ENCODE measurements at regions not wholly inside any gene's neighbourhood (a gene's known extent, or its start where the extent isn't known, plus 50 kb on each side); places are given as distances from the start of the nearest gene placed in this dataset.

GRCh38 chr2:71892423-71892730 is 255.3 kb downstream of the CYP26B1 start:
- DNase-seq, result no peak
- Histone ChIP-seq H2BK5ac (ENCODE audit: low read depth, low read length, poor library complexity) (no peak overlapping the region), H3K18ac (ENCODE audit: low read length) (no peak overlapping the region), H4K91ac (ENCODE audit: low read depth, low read length) (no peak overlapping the region), H3K4ac (ENCODE audit: low read depth, low read length) (no peak overlapping the region), H3K4me3 (ENCODE audit: low read depth, low read length) (no peak overlapping the region), H3K14ac (ENCODE audit: low read length) (no peak overlapping the region), H3K36me3 (ENCODE audit: control insufficient read depth in 1 of 2, insufficient read depth in 2 of 2, low read length in 2 of 2) (no peaks in the 10 kb centered on the region), H3K9me3 (ENCODE audit: insufficient read depth, low read depth, low read length) (no peaks in the 10 kb centered on the region), H4K8ac (ENCODE audit: low read depth, low read length) (no peak overlapping the region), H3K79me1 (ENCODE audit: low read length) (no peaks in the 10 kb centered on the region), H3K27me3 (ENCODE audit: insufficient read depth, low read length) (no peaks in the 10 kb centered on the region), H3K4me2 (ENCODE audit: low read length) (no peak overlapping the region), H2AK5ac (ENCODE audit: low read length) (no peak overlapping the region), H3K27ac (ENCODE audit: low read depth, low read length) (no peak overlapping the region), H3K79me2 (ENCODE audit: control insufficient read depth, insufficient read depth, low read length, poor library complexity) (no peaks in the 10 kb centered on the region), H2BK12ac (ENCODE audit: low read length) (no peak overlapping the region), H3K23ac (ENCODE audit: low read length) (no peak overlapping the region), H4K12ac (ENCODE audit: low read depth, low read length) (no peak overlapping the region), H2BK120ac (ENCODE audit: insufficient read depth, low read length, poor library complexity) (no peak overlapping the region), H2AFZ (ENCODE audit: insufficient read depth, low read length, poor library complexity) (no peak overlapping the region), H3K9ac (ENCODE audit: low read length) (no peak overlapping the region), H3K4me1 (ENCODE audit: control insufficient read depth in 1 of 2, insufficient read depth in 2 of 2, low read length in 2 of 2) (peaks cover 7 to 10% of the 10 kb centered on the region in 2 experiments)
- WGBS (ENCODE audit: extremely low coverage, insufficient coverage, insufficient read length), result no CpG with 5 or more reads among the region's 2 CpGs

GRCh38 chr2:71891719-71892422 is 255.8 kb downstream of the CYP26B1 start:
- Histone ChIP-seq H2BK5ac (ENCODE audit: low read depth, low read length, poor library complexity) (no peak overlapping the region), H3K14ac (ENCODE audit: low read length) (no peak overlapping the region), H3K36me3 (ENCODE audit: control insufficient read depth in 1 of 2, insufficient read depth in 2 of 2, low read length in 2 of 2) (no peaks in the 10 kb centered on the region), H3K27me3 (ENCODE audit: insufficient read depth, low read length) (no peaks in the 10 kb centered on the region), H3K4me2 (ENCODE audit: low read length) (no peak overlapping the region), H3K4ac (ENCODE audit: low read depth, low read length) (no peak overlapping the region), H4K91ac (ENCODE audit: low read depth, low read length) (no peak overlapping the region), H2BK12ac (ENCODE audit: low read length) (no peak overlapping the region), H3K18ac (ENCODE audit: low read length) (no peak overlapping the region), H2AK5ac (ENCODE audit: low read length) (no peak overlapping the region), H3K79me1 (ENCODE audit: low read length) (no peaks in the 10 kb centered on the region), H3K9ac (ENCODE audit: low read length) (no peak overlapping the region), H3K4me1 (ENCODE audit: control insufficient read depth in 1 of 2, insufficient read depth in 2 of 2, low read length in 2 of 2) (peaks cover 7 to 10% of the 10 kb centered on the region in 2 experiments), H3K27ac (ENCODE audit: low read depth, low read length) (no peak overlapping the region), H2BK120ac (ENCODE audit: insufficient read depth, low read length, poor library complexity) (no peak overlapping the region), H3K79me2 (ENCODE audit: control insufficient read depth, insufficient read depth, low read length, poor library complexity) (no peaks in the 10 kb centered on the region), H2AFZ (ENCODE audit: insufficient read depth, low read length, poor library complexity) (no peak overlapping the region), H4K12ac (ENCODE audit: low read depth, low read length) (no peak overlapping the region), H4K8ac (ENCODE audit: low read depth, low read length) (no peak overlapping the region), H3K4me3 (ENCODE audit: low read depth, low read length) (no peak overlapping the region), H3K9me3 (ENCODE audit: insufficient read depth, low read depth, low read length) (no peaks in the 10 kb centered on the region), H3K23ac (ENCODE audit: low read length) (no peak overlapping the region)
- DNase-seq, result no peak
- no CpG with 5 or more reads among the region's 6 CpGs for WGBS (ENCODE audit: extremely low coverage, insufficient coverage, insufficient read length)

- no peak for DNase-seq
- Histone ChIP-seq H4K8ac (ENCODE audit: low read depth, low read length) (no peak overlapping the region), H4K12ac (ENCODE audit: low read depth, low read length) (no peak overlapping the region)
These were observed 256.5 kb downstream of the CYP26B1 start for GRCh38 chr2:71891155-71891554.

GRCh38 chr2:71889759-71890684 is 257.6 kb downstream of the CYP26B1 start:
- no peak for DNase-seq
- Histone ChIP-seq H3K36me3 (ENCODE audit: control insufficient read depth in 1 of 2, insufficient read depth in 2 of 2, low read length in 2 of 2) (no peaks in the 10 kb centered on the region), H3K18ac (ENCODE audit: low read length) (no peak overlapping the region), H3K4me1 (ENCODE audit: control insufficient read depth in 1 of 2, insufficient read depth in 2 of 2, low read length in 2 of 2) (peaks cover 3 to 7% of the 10 kb centered on the region in 2 experiments), H3K4me2 (ENCODE audit: low read length) (no peak overlapping the region), H4K8ac (ENCODE audit: low read depth, low read length) (no peak overlapping the region), H2AFZ (ENCODE audit: insufficient read depth, low read length, poor library complexity) (no peak overlapping the region), H2BK5ac (ENCODE audit: low read depth, low read length, poor library complexity) (no peak overlapping the region), H3K23ac (ENCODE audit: low read length) (no peak overlapping the region), H3K27ac (ENCODE audit: low read depth, low read length) (no peak overlapping the region), H2BK12ac (ENCODE audit: low read length) (no peak overlapping the region), H2AK5ac (ENCODE audit: low read length) (no peak overlapping the region), H4K12ac (ENCODE audit: low read depth, low read length) (no peak overlapping the region), H2BK120ac (ENCODE audit: insufficient read depth, low read length, poor library complexity) (no peak overlapping the region), H3K9ac (ENCODE audit: low read length) (no peak overlapping the region), H3K79me1 (ENCODE audit: low read length) (no peaks in the 10 kb centered on the region), H3K4me3 (ENCODE audit: low read depth, low read length) (no peak overlapping the region), H4K91ac (ENCODE audit: low read depth, low read length) (no peak overlapping the region), H3K14ac (ENCODE audit: low read length) (no peak overlapping the region), H3K9me3 (ENCODE audit: insufficient read depth, low read depth, low read length) (no peaks in the 10 kb centered on the region), H3K4ac (ENCODE audit: low read depth, low read length) (no peak overlapping the region), H3K27me3 (ENCODE audit: insufficient read depth, low read length) (no peaks in the 10 kb centered on the region), H3K79me2 (ENCODE audit: control insufficient read depth, insufficient read depth, low read length, poor library complexity) (no peaks in the 10 kb centered on the region)
- no CpG with 5 or more reads among the region's 5 CpGs for WGBS (ENCODE audit: extremely low coverage, insufficient coverage, insufficient read length)

More at GRCh38 chr2:71891155-71891554, 256.5 kb downstream of the CYP26B1 start:
- Histone ChIP-seq H3K23ac (ENCODE audit: low read length) (no peak overlapping the region), H3K4me3 (ENCODE audit: low read depth, low read length) (no peak overlapping the region), H3K4ac (ENCODE audit: low read depth, low read length) (no peak overlapping the region), H3K9me3 (ENCODE audit: insufficient read depth, low read depth, low read length) (no peaks in the 10 kb centered on the region), H2BK12ac (ENCODE audit: low read length) (no peak overlapping the region), H2BK120ac (ENCODE audit: insufficient read depth, low read length, poor library complexity) (no peak overlapping the region), H3K9ac (ENCODE audit: low read length) (no peak overlapping the region), H2AK5ac (ENCODE audit: low read length) (no peak overlapping the region), H3K79me2 (ENCODE audit: control insufficient read depth, insufficient read depth, low read length, poor library complexity) (no peaks in the 10 kb centered on the region), H3K27me3 (ENCODE audit: insufficient read depth, low read length) (no peaks in the 10 kb centered on the region), H2BK5ac (ENCODE audit: low read depth, low read length, poor library complexity) (no peak overlapping the region), H3K18ac (ENCODE audit: low read length) (no peak overlapping the region), H2AFZ (ENCODE audit: insufficient read depth, low read length, poor library complexity) (no peak overlapping the region), H4K91ac (ENCODE audit: low read depth, low read length) (no peak overlapping the region), H3K36me3 (ENCODE audit: control insufficient read depth in 1 of 2, insufficient read depth in 2 of 2, low read length in 2 of 2) (no peaks in the 10 kb centered on the region), H3K79me1 (ENCODE audit: low read length) (no peaks in the 10 kb centered on the region), H3K27ac (ENCODE audit: low read depth, low read length) (no peak overlapping the region), H3K14ac (ENCODE audit: low read length) (no peak overlapping the region), H3K4me2 (ENCODE audit: low read length) (no peak overlapping the region), H3K4me1 (ENCODE audit: control insufficient read depth in 1 of 2, insufficient read depth in 2 of 2, low read length in 2 of 2) (peaks cover 7 to 10% of the 10 kb centered on the region in 2 experiments)
- WGBS (ENCODE audit: extremely low coverage, insufficient coverage, insufficient read length), result no CpG with 5 or more reads among the region's 5 CpGs
